COLO668 (cell line): ENCODE measurements at regions not wholly inside any gene's neighbourhood (a gene's known extent, or its start where the extent isn't known, plus 50 kb on each side); places are given as distances from the start of the nearest gene placed in this dataset.

Source experiments
- DNase-seq: peaks from one replicate; lab custom pipeline; 2025; ENCODE audit not compliant: unreplicated experiment; lab: John Stamatoyannopoulos, UW

- DNase-seq: no peak
These were observed 311.4 kb downstream of the TMEM167A start for GRCh38 chr5:82765765-82766164.

DNA sequence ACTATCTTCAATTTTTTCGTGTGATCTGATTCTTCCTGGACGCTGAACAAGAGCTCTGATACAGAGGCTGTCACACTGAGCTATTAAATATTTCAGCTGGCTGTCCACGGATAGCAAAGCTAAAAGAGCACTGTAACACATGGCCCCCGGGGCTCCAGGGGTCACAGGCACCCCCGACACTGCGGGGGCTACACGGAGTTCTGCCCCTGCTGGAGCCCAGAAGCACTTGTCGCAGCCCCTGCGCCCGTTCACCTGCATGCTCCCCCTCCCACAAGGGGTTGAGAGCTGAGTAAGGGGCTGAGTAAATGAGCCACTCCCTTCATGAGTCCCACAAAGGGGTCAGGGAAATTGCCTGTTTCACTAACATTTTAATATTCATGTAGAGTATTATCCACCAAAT is 316.3 kb downstream of the TMEM167A start:
- no peak for DNase-seq

DNA sequence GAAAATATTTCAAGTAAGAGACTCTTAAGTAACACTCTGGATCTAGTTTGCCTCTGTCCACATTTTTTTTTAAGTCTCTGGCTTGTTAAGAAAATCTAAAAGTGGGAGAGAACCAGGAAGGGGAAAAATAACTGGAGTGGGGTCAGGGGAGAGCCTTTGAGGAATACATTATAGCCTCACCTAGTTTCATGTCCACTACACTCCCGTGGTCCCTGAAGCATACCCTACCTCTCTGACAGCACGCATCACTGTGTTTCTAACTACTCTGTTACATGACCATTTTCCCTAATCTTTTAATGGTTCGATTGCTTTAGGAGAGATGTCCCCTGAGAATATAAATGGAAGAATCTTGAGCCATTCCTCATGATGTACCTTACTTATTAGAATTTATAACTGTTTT is 318.3 kb downstream of the TMEM167A start:
- no peak for DNase-seq

GRCh38 chr5:82754759-82755158 is 322.4 kb downstream of the TMEM167A start:
- no peak for DNase-seq

- no peak for DNase-seq
These were observed 323.0 kb downstream of the TMEM167A start for GRCh38 chr5:82754036-82754746.

- no peak for DNase-seq
These were observed 323.8 kb downstream of the TMEM167A start for GRCh38 chr5:82753374-82753773.

- no peak for DNase-seq
These were observed 327.8 kb downstream of the TMEM167A start for GRCh38 chr5:82749461-82749820.

DNA sequence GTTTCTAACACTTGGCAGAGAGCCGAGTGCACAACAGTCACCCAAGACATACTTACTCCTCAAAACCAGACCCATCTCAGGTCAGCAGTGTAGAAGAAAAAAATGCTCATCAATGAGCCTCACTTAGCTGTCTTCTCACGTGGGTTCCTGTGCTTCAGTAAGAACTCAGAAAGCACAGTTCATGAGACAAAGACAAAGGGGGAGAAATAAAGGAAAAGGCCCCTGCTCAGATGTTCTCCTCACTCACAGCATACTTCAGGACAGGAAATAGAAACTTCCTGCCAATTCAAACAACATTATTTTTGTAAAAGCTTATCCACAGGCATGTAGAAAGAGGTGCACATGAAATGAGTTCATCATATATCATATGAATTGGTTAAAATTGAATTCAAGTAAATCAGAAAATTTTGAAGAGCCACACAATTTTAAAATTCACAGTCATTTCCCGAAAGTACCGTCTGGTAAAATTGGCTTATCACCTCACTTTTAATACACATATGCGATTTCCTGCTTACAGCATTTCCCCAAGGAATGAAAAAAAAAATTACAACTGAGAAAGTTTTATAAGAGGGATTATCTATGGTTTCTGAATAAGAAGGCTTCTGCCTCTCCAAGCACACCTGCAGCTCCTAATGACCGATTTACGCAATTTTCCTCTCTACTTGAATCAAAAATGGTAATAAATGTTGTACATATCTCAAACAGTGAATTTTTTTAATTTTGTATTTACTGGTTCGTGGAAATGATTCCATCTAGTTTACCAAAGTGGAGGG is 328.3 kb downstream of the TMEM167A start:
- DNase-seq: no peak

DNA sequence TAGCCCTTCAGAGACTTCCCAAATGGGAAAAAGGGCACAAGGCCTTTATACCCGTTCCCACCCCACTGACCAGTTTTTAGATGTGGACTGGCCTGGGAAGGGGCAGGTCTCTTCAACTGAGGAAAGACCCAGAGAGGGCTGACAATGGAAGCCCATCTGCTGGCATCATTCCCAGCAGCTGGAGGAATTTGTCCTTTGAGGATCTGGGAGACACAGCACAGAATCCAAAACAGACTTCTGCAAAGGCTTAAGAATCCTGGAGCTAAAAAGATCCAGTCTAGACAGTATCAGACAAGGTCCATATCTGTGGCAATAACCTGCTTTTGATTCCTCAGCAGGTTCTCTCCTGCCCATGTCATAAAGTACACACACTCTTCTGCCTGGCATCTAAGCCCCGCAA is 329.2 kb downstream of the TMEM167A start:
- no peak for DNase-seq

- no peak for DNase-seq
These were observed 332.2 kb downstream of the TMEM167A start for GRCh38 chr5:82745016-82745415.

GRCh38 chr5:82738681-82739269 is 338.4 kb downstream of the TMEM167A start:
- no peak for DNase-seq

DNA sequence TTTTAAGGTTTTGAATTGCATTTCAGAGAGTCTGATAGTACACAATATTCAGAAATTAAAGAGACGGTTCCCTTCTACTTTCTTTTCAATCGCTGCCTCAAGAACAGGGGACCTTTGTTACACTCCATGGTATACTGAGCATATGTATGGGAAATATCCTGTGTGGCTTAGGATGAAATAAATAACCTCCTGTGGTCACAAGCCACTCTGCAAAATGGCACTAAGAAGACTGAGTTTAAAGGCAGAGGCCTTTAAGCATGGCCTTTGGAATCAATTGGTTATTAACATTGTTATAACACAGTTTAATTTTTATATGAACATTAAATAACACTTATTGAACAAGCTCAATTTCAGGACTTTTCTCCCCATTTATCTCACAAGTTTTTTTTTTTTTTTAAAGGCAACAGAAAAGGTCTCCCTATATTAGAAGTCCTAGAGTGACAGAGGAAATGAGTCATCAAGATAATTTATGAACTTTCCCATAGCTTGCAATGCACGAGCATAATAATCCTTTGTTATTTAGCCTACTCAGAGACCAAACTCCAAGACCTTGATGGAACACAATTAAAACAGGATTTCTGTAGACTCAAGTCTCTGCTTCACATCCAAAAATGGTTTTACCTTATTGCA is 341.9 kb downstream of the TMEM167A start:
- no peak for DNase-seq

DNA sequence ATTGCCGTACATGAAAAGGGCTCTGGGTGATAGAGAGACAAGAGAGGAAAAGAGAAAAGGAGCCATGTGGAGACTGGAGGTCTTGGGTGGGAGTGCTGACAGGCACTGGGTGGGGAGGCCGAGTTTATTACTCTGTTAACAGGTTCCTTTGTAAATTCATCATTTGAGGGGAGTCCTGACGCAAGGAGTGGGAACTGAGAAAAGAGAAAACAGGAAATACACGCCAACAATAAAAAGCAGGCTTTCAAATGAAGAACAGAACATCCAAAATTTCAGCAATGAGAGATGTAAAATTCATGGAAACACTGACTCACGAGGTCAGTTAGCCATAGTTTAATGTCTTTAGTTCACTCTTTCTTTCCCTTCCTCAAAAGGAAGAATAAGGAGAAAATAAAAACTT is 342.8 kb downstream of the TMEM167A start:
- DNase-seq: no peak

DNA sequence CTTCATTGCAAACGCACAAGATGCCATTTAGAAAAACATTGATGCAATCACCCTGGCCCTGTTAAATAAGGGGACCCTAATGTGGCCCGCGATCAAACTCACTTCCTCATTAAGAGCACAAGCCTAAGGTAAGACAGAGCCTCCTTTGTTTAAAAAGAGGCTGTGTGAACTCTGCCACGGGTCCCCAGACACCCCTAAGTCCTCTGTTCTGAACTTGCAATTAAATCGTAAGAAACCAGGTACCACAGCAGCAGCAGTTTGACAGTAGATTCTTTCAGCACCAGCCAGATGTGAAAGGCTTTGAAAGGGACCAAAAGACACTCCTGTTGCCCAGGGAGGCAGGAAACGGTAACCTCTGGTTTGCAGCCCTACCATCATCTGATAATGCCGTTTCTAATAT is 346.3 kb downstream of the TMEM167A start:
- DNase-seq: no peak

- no peak for DNase-seq
These were observed 348.1 kb downstream of the TMEM167A start for GRCh38 chr5:82728926-82729702.

- no peak for DNase-seq
These were observed 354.0 kb downstream of the TMEM167A start for GRCh38 chr5:82723168-82723567.

- DNase-seq: no peak
These were observed 356.1 kb downstream of the TMEM167A start for GRCh38 chr5:82721087-82721410.

DNA sequence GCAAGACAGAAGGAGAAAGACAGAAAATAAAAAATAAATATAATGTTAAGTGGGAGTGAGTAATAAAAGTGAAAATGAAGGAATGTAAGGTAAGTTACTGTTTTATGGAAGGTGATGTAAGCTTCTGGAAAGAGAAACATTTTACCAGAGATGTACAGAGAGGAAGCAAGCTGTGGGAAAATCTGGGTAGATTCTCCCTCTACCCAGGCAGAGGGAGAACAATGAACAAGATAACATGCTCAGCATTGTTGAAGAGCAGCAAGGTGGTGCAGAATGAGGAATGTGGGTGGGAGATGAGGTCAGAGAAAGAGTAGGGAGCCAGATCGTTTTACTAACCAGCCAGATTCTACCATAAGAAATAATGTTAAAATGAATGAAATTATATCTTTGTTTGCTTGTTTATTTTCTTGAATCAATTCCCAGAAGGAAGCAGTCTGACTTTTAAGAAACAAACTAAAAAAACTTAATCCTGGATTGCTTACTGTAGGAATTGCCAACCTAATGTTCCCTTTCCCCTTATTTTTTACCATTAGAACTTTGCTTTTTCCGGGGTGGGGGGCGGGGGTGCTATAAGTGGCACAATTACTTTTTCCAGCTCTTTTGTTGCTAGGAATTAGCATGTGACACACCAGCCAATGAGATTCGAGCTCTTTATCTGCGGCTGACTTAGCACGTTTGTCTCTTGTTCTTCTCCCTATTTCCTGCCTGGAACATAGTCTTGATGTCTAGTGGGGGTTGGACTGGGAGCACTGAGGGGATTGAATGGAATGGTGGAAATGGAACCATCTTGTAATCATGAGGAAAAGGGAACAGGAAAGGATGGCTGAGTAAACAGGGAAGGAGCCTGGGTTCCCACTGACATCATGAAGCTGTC is 356.7 kb downstream of the TMEM167A start:
- no peak for DNase-seq

DNA sequence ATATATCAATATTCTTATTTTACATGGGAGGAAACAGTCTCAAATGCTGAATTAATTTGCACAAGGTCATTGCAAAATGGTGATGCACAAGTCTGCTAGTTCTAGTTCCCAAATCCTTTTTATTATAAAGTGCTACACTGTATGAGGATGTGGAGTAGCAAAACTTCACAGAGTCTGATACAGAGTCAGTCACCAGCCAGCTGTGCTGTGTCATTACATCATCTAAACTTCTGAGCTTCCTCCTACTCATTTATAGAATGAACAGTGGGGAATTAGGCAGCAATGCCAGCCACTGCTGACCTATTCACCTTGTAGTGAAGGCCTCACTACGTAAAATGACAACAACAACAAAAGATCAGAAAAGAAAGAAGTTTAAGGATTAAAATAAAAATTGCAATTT is 357.8 kb downstream of the TMEM167A start:
- DNase-seq: no peak

GRCh38 chr5:82717738-82718137 is 359.5 kb downstream of the TMEM167A start:
- DNase-seq: no peak
